ENCODE measurements at regions not wholly inside any gene's neighbourhood (a gene's known extent, or its start where the extent isn't known, plus 50 kb on each side); places are given as distances from the start of the nearest gene placed in this dataset.
"Not testable (repeated sequence)": the region's sequence is repeated elsewhere in the genome, so short reads cannot be mapped to it uniquely, and the experiment has no call there.

DNA sequence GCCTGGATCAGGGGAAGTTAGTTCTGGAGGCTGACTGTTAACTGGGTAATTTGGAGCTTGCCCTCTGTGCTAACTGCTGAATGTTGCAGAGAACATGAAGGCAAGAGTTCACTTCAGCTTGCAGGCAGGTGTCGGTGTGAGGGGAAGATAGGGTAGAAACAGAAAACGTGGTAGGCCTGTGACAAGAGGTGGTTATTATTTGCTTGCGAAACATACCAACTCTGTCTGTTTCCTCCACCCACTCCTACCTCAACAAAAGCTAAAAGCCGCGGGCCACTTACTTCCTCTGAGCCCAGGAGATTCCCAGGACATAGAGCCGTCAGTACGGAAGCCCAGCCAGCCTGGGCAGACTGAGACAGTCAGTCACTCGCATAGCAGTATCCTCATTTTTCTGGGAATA is 119.2 kb upstream of the ABCC4 start:
- H3K27ac ChIP-seq (ENCODE audit: low read length): no peak overlapping the region
- no peaks in the 10 kb centered on the region for H3K36me3 ChIP-seq (ENCODE audit: control insufficient read depth, insufficient read depth, low read length)
- DNase-seq (ENCODE audit: low read depth, low spot score): no peak
- H3K9me3 ChIP-seq (ENCODE audit: control insufficient read depth, insufficient read depth, low read length): no peaks in the 10 kb centered on the region
- no peaks in the 10 kb centered on the region for H3K27me3 ChIP-seq (ENCODE audit: control insufficient read depth, insufficient read depth, low read length)
- no CpG with 5 or more reads among the region's 8 CpGs for WGBS (ENCODE audit: insufficient coverage, insufficient read length)
- H3K4me3 ChIP-seq (ENCODE audit: low read length): no peak overlapping the region
- no peaks in the 10 kb centered on the region for H3K4me1 ChIP-seq (ENCODE audit: control insufficient read depth, insufficient read depth, low read length)

GRCh38 chr13:95426631-95427030 is 125.4 kb upstream of the ABCC4 start:
- WGBS (ENCODE audit: insufficient coverage, insufficient read length): no CpG with 5 or more reads among the region's 6 CpGs
- no peak for DNase-seq (ENCODE audit: low read depth, low spot score)
- H3K4me1 ChIP-seq (ENCODE audit: control insufficient read depth, insufficient read depth, low read length): no peaks in the 10 kb centered on the region

GRCh38 chr13:95430525-95430924 is 122.0 kb upstream of the CLDN10 start:
- H3K27me3 ChIP-seq (ENCODE audit: control insufficient read depth, insufficient read depth, low read length); H3K9me3 ChIP-seq (ENCODE audit: control insufficient read depth, insufficient read depth, low read length); H3K4me3 ChIP-seq (ENCODE audit: low read length); DNase-seq (ENCODE audit: low read depth, low spot score); H3K36me3 ChIP-seq (ENCODE audit: control insufficient read depth, insufficient read depth, low read length); H3K27ac ChIP-seq (ENCODE audit: low read length); H3K4me1 ChIP-seq (ENCODE audit: control insufficient read depth, insufficient read depth, low read length): not testable (repeated sequence)
- WGBS (ENCODE audit: insufficient coverage, insufficient read length): no CpG with 5 or more reads among the region's 6 CpGs

More at GRCh38 chr13:95426631-95427030, 125.4 kb upstream of the ABCC4 start:
- no peak overlapping the region for H3K4me3 ChIP-seq (ENCODE audit: low read length)
- no peaks in the 10 kb centered on the region for H3K27me3 ChIP-seq (ENCODE audit: control insufficient read depth, insufficient read depth, low read length)
- H3K36me3 ChIP-seq (ENCODE audit: control insufficient read depth, insufficient read depth, low read length): no peaks in the 10 kb centered on the region
- no peak overlapping the region for H3K27ac ChIP-seq (ENCODE audit: low read length)
- H3K9me3 ChIP-seq (ENCODE audit: control insufficient read depth, insufficient read depth, low read length): no peaks in the 10 kb centered on the region

DNA sequence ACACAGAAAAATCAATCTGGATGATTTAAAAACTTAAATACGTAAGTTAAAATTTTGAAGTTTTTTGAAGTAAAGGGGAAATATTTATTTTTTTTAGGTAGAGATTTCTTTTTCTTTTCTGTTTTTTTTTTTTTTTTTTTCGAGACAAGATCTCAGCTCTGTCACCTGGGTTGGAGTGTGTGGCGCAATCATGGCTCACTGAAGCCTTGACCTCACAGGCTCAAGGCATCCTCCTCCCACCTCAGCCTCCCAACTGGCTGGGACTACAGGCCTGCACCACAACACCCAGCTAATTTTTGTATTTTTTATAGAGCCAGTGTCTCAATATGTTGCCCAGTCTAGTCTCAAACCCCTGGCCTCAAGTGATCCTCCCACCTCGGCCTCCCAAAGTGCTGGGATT is 120.4 kb upstream of the CLDN10 start:
- Histone ChIP-seq H3K4me3 (ENCODE audit: low read length) (no peak overlapping the region), H3K27me3 (ENCODE audit: control insufficient read depth, insufficient read depth, low read length) (no peaks in the 10 kb centered on the region), H3K27ac (ENCODE audit: low read length) (no peak overlapping the region), H3K36me3 (ENCODE audit: control insufficient read depth, insufficient read depth, low read length) (no peaks in the 10 kb centered on the region), H3K9me3 (ENCODE audit: control insufficient read depth, insufficient read depth, low read length) (no peaks in the 10 kb centered on the region), H3K4me1 (ENCODE audit: control insufficient read depth, insufficient read depth, low read length) (no peaks in the 10 kb centered on the region)
- WGBS (ENCODE audit: insufficient coverage, insufficient read length): 100% methylated on average over 1 of the region's 4 CpGs
- no peak for DNase-seq (ENCODE audit: low read depth, low spot score)

- 100% methylated on average over 4 of the region's 21 CpGs for WGBS (ENCODE audit: insufficient coverage, insufficient read length)
- DNase-seq (ENCODE audit: low read depth, low spot score): no peak
- Histone ChIP-seq H3K36me3 (ENCODE audit: control insufficient read depth, insufficient read depth, low read length) (no peaks in the 10 kb centered on the region), H3K9me3 (ENCODE audit: control insufficient read depth, insufficient read depth, low read length) (no peaks in the 10 kb centered on the region), H3K27ac (ENCODE audit: low read length) (no peak overlapping the region), H3K27me3 (ENCODE audit: control insufficient read depth, insufficient read depth, low read length) (no peaks in the 10 kb centered on the region), H3K4me1 (ENCODE audit: control insufficient read depth, insufficient read depth, low read length) (no peaks in the 10 kb centered on the region), H3K4me3 (ENCODE audit: low read length) (no peak overlapping the region)
These were observed 119.0 kb upstream of the CLDN10 start for GRCh38 chr13:95433537-95433936.

GRCh38 chr13:95434111-95434510 is 118.4 kb upstream of the CLDN10 start:
- no peaks in the 10 kb centered on the region for H3K4me1 ChIP-seq (ENCODE audit: control insufficient read depth, insufficient read depth, low read length)
- H3K36me3 ChIP-seq (ENCODE audit: control insufficient read depth, insufficient read depth, low read length): no peaks in the 10 kb centered on the region
- no peaks in the 10 kb centered on the region for H3K9me3 ChIP-seq (ENCODE audit: control insufficient read depth, insufficient read depth, low read length)
- no peak for DNase-seq (ENCODE audit: low read depth, low spot score)
- H3K4me3 ChIP-seq (ENCODE audit: low read length): no peak overlapping the region
- no peak overlapping the region for H3K27ac ChIP-seq (ENCODE audit: low read length)
- H3K27me3 ChIP-seq (ENCODE audit: control insufficient read depth, insufficient read depth, low read length): no peaks in the 10 kb centered on the region

DNA sequence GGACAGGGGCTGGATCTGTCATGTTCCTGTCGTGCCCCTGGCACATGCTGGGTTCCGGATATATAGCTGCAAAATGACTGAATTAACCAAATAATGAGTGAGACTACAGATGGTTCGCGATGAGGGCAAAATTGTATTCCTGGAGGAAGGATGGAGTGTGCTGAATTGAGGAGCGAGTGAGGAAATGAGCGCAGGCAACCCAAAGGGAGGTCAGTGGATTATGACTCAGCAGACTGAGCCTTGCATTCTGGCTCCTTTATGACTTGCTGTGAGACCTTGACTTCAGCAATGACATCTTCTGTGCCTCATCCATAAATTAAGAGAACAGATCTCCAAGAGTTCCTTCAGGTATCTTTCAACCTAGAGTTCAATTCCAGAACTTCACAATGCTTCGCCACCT is 115.0 kb upstream of the CLDN10 start:
- no peaks in the 10 kb centered on the region for H3K4me1 ChIP-seq (ENCODE audit: control insufficient read depth, insufficient read depth, low read length)
- DNase-seq (ENCODE audit: low read depth, low spot score): no peak
- no peak overlapping the region for H3K4me3 ChIP-seq (ENCODE audit: low read length)
- WGBS (ENCODE audit: insufficient coverage, insufficient read length): no CpG with 5 or more reads among the region's 7 CpGs
- H3K36me3 ChIP-seq (ENCODE audit: control insufficient read depth, insufficient read depth, low read length): no peaks in the 10 kb centered on the region
- no peaks in the 10 kb centered on the region for H3K9me3 ChIP-seq (ENCODE audit: control insufficient read depth, insufficient read depth, low read length)
- no peak overlapping the region for H3K27ac ChIP-seq (ENCODE audit: low read length)
- no peaks in the 10 kb centered on the region for H3K27me3 ChIP-seq (ENCODE audit: control insufficient read depth, insufficient read depth, low read length)

- Histone ChIP-seq H3K9me3 (ENCODE audit: control insufficient read depth, insufficient read depth, low read length) (no peaks in the 10 kb centered on the region), H3K4me3 (ENCODE audit: low read length) (no peak overlapping the region), H3K27me3 (ENCODE audit: control insufficient read depth, insufficient read depth, low read length) (no peaks in the 10 kb centered on the region), H3K27ac (ENCODE audit: low read length) (no peak overlapping the region), H3K4me1 (ENCODE audit: control insufficient read depth, insufficient read depth, low read length) (no peaks in the 10 kb centered on the region), H3K36me3 (ENCODE audit: control insufficient read depth, insufficient read depth, low read length) (no peaks in the 10 kb centered on the region)
- WGBS (ENCODE audit: insufficient coverage, insufficient read length): no CpG with 5 or more reads among the region's 1 CpG
- no peak for DNase-seq (ENCODE audit: low read depth, low spot score)
These were observed 114.2 kb upstream of the CLDN10 start for GRCh38 chr13:95438297-95438696.

- H3K27me3 ChIP-seq (ENCODE audit: control insufficient read depth, insufficient read depth, low read length): no peaks in the 10 kb centered on the region
- H3K27ac ChIP-seq (ENCODE audit: low read length): no peak overlapping the region
- no CpG with 5 or more reads among the region's 7 CpGs for WGBS (ENCODE audit: insufficient coverage, insufficient read length)
- no peaks in the 10 kb centered on the region for H3K9me3 ChIP-seq (ENCODE audit: control insufficient read depth, insufficient read depth, low read length)
- no peak overlapping the region for H3K4me3 ChIP-seq (ENCODE audit: low read length)
- no peak for DNase-seq (ENCODE audit: low read depth, low spot score)
- no peaks in the 10 kb centered on the region for H3K36me3 ChIP-seq (ENCODE audit: control insufficient read depth, insufficient read depth, low read length)
- H3K4me1 ChIP-seq (ENCODE audit: control insufficient read depth, insufficient read depth, low read length): no peaks in the 10 kb centered on the region
These were observed 112.0 kb upstream of the CLDN10 start for GRCh38 chr13:95440441-95441088.

DNA sequence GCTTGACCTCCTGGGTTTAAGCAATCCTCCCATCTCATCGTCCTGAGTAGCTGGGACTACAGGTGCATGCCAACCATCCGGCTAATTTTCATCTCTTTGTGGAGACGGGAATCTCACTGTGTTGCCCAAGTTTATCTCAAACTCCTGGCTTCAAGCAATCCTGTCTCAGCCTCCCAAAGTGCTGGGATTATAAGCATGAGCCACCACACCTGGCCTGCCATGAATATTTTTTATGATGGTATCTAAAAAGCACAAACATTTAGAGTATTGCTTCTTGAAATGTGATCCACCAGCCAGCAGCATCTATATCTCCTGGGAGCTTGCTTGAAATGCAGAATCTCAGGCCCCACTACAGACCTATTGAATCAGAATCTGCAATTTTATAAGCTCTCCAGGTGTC is 111.2 kb upstream of the CLDN10 start:
- Histone ChIP-seq H3K27ac (ENCODE audit: low read length) (no peak overlapping the region), H3K36me3 (ENCODE audit: control insufficient read depth, insufficient read depth, low read length) (no peaks in the 10 kb centered on the region), H3K27me3 (ENCODE audit: control insufficient read depth, insufficient read depth, low read length) (no peaks in the 10 kb centered on the region), H3K4me1 (ENCODE audit: control insufficient read depth, insufficient read depth, low read length) (no peaks in the 10 kb centered on the region), H3K9me3 (ENCODE audit: control insufficient read depth, insufficient read depth, low read length) (no peaks in the 10 kb centered on the region), H3K4me3 (ENCODE audit: low read length) (no peak overlapping the region)
- DNase-seq (ENCODE audit: low read depth, low spot score): no peak
- no CpG with 5 or more reads among the region's 3 CpGs for WGBS (ENCODE audit: insufficient coverage, insufficient read length)

GRCh38 chr13:95444006-95444730 is 108.4 kb upstream of the CLDN10 start:
- Histone ChIP-seq H3K36me3 (ENCODE audit: control insufficient read depth, insufficient read depth, low read length) (no peaks in the 10 kb centered on the region), H3K4me1 (ENCODE audit: control insufficient read depth, insufficient read depth, low read length) (peaks cover 4% of the 10 kb centered on the region; the same call in 1 of the 2 replicates), H3K27ac (ENCODE audit: low read length) (no peak overlapping the region), H3K9me3 (ENCODE audit: control insufficient read depth, insufficient read depth, low read length) (no peaks in the 10 kb centered on the region), H3K4me3 (ENCODE audit: low read length) (no peak overlapping the region), H3K27me3 (ENCODE audit: control insufficient read depth, insufficient read depth, low read length) (no peaks in the 10 kb centered on the region)
- DNase-seq (ENCODE audit: low read depth, low spot score): no peak
- WGBS (ENCODE audit: insufficient coverage, insufficient read length): no CpG with 5 or more reads among the region's 6 CpGs
